GM21717 (cell line): ENCODE measurements at regions not wholly inside any gene's neighbourhood (a gene's known extent, or its start where the extent isn't known, plus 50 kb on each side); places are given as distances from the start of the nearest gene placed in this dataset.
"Not testable (repeated sequence)": the region's sequence is repeated elsewhere in the genome, so short reads cannot be mapped to it uniquely, and the experiment has no call there.

Experiments used
- ATAC-seq: cut with Tn5 transposase; IDR thresholded peaks from one replicate; pipeline ENCODE4 v1.9.1; 2021; ENCODE audit warnings: mild to moderate bottlenecking, moderate library complexity; ENCODE audit not compliant: unreplicated experiment

GRCh38 chr4:101670897-101671296 lies 119.6 kb upstream of the BANK1 start:
- no peak for ATAC-seq

GRCh38 chr4:101670370-101670769 lies 120.2 kb upstream of the BANK1 start:
- ATAC-seq: no peak

- no peak for ATAC-seq
Observed at GRCh38 chr4:101669832-101670188, 120.7 kb upstream of the BANK1 start.

GRCh38 chr4:101669138-101669831 lies 121.2 kb upstream of the BANK1 start:
- no peak for ATAC-seq

DNA sequence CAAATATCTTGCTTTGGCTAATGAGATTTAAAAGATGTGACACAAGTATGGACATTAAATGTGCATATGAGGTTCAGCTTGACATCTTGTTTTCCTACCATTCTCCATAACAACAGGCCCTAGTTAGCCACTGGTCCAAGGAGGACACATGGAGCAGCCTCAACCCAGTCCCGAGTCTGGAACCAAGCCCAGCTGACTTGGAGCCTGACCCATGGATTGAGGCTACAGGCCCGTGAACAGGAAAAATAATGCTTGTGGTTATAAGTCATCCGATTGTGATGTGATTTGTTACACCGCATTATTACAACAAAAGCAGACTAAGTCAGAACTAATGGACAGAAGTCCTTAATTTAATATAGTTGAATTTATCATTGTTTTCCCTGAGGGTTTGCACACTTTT lies 123.2 kb upstream of the BANK1 start:
- ATAC-seq: no peak

DNA sequence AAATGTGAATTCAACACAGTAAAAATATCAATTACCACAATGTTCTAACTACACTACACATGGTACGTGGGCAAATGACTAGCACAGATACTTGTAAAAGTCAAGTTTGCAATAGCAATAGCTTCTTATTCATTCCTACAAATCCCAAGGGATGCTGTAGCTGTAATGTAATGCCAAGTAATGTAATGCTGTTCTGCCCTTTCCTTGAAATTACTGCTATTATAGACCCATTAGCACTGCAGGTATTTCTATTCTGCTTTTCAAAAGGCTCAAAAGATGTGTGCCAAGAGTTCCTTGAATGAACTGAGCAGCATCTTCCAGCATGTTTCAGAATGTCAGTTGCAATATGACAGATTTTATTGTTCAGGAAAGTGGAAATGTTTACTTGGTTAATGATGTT lies 129.9 kb upstream of the BANK1 start:
- no peak for ATAC-seq

DNA sequence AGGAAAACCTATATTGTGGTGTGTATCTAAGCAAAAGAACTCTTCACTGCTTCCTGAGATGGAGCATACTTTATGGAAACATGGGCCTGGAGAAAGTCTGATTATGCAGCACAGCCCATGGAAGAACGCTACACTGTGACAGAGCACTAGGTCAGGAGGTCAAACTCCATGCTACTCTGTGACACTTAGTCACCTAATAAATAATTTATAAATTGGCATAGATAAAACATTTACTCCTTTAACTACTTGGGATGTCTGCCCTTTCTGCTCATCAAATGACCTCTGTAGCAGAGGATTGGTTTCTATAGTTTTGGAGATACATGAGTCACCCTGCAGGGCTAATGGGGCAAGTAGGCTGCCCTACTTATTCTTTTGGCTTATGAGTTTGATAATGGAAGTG lies 134.7 kb upstream of the BANK1 start:
- ATAC-seq: no peak

- no peak for ATAC-seq
Observed at GRCh38 chr4:101655005-101655404, 135.5 kb upstream of the BANK1 start.

DNA sequence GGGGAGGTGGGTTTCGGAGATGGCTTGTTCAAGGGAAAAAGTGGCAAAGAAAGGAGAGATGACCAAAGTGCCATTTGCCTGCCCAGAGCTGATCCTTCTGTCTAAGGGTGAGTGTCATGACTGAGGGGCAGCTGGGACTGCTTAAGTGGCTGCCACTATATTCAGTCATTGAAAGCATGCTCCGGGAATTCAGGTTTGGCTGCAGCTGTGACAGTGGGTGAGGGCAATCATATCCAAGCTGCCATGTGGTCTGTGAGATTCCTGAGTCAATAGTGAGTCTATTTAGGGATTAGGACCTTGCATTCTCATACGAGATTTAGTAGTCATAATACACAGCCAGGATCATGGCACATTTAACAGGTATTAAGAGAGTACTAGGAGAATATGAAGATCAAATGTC lies 138.8 kb upstream of the BANK1 start:
- no peak for ATAC-seq

DNA sequence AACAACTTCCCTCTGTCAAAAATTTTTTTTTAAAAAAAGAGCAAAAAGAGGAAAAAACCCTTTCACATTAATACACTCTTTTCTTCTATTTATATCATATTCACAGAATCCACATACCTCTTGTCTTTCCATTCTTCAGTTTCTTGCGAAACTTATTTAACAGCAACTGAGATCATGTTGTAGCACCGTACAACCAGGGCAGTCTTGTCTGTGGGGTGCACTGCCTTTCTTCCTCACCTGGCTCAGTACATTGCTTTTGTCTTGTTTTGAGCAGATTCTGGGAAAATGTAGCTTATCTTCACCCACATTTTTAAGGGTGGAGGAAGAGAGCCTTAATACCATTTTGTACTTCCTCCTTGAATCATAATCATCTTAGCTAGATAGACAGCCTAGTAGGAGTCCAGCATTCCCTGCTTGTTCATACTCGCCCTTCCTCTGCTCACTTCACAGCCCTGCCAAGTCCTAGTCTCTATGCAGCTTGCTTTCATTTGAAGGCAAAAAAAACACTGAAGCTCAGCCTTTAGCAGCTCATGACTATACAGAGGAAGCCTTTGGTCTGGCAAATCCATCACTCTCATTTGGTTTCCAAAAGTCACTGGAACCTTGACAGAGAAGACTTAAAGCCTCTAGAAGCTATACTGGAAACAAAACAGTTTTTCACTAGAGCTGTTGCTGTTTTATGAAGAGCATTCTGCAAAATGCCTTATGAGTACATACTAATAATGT lies 140.6 kb upstream of the BANK1 start:
- no peak for ATAC-seq

DNA sequence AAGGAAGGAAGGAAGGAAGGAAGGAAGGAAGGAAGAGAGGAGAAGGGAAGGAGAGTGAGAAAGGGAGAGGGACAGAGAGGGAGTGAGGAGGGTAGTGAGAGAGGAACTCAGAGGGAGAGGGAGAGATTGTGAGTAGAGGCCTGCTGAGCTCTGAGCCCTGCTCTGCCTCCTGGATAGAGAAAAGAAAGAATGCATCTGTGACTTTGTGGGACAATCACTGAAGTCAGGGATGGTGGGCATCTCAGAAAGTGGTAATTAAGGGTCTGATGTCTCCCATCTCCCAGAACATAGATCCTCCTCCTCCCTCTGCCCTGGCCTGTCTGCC lies 142.9 kb upstream of the BANK1 start:
- ATAC-seq: no peak

DNA sequence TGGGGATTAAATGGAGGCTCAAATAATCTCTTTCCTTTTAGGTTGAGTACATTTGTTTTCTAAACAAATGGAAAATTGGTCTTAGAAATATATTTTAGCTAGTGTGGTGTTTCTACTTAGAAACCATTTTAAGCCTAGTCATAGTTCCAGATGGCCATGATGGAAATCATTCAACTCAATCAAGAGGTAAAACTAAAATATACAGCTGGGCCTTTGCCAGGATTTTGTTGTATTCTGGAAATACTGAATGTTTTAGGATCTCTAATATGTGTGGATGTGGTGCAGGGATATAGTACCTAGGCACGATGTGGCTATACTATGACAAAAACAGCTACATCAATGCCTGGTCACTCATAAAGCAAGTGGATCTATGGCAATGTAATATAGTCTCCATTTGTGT lies 146.0 kb upstream of the BANK1 start:
- ATAC-seq: no peak

DNA sequence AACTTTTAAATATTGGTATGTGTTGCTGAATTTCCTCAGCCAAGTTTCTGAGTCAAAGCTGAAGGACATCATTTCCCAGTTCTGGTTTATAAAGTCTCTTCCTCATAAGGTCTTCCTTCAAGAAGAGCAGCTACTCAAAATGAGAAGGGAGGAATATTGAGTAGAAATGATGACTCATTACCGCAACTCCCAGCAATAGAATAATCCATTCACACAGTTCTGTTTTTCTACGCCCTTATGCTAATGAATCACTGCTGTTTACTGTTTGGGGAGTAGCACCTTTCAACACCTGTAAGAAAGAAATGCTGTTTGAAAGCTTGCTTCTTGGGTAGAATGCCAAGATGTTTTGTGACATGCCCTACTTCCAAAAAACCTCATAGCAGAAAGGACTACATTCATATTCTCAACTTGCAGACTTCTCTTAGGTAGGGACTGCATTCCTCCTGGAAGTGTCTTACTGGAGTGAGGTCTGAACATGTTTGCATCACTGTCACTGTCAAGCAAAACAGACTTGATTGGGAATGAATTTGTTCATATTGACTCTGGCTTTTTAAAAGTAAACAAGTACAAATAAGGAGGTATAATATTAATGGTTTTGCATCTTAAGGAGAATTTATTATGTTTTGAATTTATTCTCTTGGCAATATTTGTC lies 147.2 kb upstream of the BANK1 start:
- ATAC-seq: no peak

DNA sequence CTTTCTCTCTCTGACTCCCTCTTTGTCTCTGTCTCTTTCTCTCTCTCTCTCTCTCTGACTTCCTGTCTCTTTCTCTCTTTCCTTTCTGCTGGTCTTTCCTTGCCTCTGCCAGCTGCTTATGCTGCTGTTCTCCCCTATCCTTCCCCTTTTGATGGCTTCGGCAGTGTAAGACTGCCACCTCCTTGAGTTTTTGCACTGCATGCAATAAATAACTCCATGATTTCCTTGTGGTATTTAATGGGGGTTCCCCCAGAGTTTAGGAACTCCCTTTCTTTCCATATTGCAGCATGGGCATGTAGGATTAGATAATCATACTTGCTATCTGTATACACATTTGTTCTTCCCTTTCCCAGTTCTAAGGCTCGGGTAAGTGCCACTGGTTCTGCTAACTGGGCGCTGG lies 157.8 kb upstream of the BANK1 start:
- ATAC-seq: not testable (repeated sequence)

GRCh38 chr4:101630319-101630986 lies 160.1 kb upstream of the BANK1 start:
- no peak for ATAC-seq

- no peak for ATAC-seq
Observed at GRCh38 chr4:101621120-101621519, 169.4 kb upstream of the BANK1 start.

DNA sequence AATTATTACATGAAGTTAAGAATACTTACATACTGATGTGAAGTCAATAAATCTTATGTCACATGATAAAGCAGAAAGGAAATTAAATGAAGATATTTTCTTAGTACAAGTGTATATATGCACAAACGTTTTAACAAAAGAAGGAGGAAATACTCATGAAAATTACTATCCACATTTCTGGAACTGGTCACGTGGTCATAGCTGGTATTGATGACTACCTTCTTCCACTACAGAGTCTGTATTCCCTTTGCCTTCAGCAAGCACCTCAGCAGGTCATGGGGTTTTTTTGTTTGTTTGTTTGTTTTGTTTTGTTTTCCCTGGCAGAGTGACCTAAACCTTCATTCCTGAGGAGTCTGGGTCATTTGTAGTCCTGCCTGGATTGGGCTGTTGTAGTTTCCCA lies 174.9 kb upstream of the BANK1 start:
- no peak for ATAC-seq

- ATAC-seq: not testable (repeated sequence)
Observed at GRCh38 chr4:101606989-101607388, 183.5 kb upstream of the BANK1 start.

GRCh38 chr4:101604976-101605375 lies 185.6 kb upstream of the BANK1 start:
- ATAC-seq: no peak

DNA sequence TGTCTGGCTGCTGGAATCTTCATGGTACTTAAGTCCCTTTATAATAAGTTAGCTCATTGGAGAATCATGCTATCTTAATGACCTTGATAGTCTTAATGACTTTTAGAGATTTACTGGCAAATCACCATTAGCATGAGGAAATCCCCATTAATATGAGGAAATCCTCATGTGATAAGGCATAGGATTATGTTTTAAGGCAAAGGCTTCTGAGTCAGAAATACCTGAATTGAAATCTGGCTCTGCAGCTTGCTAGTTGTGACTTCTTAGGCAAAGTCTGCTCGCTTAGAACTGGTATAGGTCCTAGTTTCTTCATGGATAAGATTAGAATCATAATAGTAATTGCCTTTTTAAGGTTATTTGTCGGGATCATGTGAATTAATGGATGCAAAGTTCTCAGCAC lies 190.2 kb upstream of the BANK1 start:
- no peak for ATAC-seq

DNA sequence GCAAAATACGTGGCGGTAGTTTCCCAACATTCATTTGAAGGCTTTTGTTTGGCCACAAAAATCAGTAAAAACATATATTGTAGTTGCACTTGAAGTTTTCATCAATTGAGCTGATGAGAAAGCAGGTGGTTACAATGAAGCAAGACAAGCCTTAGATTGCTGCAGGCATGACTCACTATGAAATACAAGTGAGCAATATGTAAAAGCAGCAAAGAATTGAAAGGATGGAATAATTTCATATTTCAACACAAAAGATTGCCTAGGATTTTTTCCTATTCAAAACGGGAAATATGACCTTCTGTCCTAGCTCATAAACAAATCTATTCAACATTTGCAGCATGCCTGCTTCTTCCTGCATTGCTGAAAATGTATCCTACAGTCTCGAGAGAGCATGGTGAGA lies 190.9 kb upstream of the BANK1 start:
- ATAC-seq: no peak
